Upper lobe of right lung (tissue), 1 donor: ENCODE measurements at regions not wholly inside any gene's neighbourhood (a gene's known extent, or its start where the extent isn't known, plus 50 kb on each side); places are given as distances from the start of the nearest gene placed in this dataset.

Experiments used
- ATAC-seq: fragments of 200-7000 bp; cut with Tn5 transposase; one replicate; pipeline ENCODE4 v1.9.1; 2020; ENCODE audit warnings: mild to moderate bottlenecking, moderate library complexity
- DNase-seq: peaks from one replicate; pipeline ENCODE4 v3.0.0-alpha.2; 2020
- H3K27ac ChIP-seq: fragments of 200-600 bp; one replicate; pipeline ENCODE4 v1.8.0; 2022
- H3K27me3 ChIP-seq: fragments of 200-600 bp; one replicate; pipeline ENCODE4 v1.8.0; 2022; ENCODE audit warnings: mild to moderate bottlenecking
- H3K36me3 ChIP-seq: fragments of 200-600 bp; one replicate; pipeline ENCODE4 v1.8.0; 2022
- H3K4me1 ChIP-seq: fragments of 200-600 bp; one replicate; pipeline ENCODE4 v1.8.0; 2022
- H3K4me3 ChIP-seq: fragments of 200-600 bp; one replicate; pipeline ENCODE4 v1.8.0; 2022; ENCODE audit warnings: mild to moderate bottlenecking
- H3K9me3 ChIP-seq: fragments of 200-600 bp; one replicate; pipeline ENCODE4 v1.8.0; 2022
- intact Hi-C: fragments of 100-400 bp; cut with DNase I; formaldehyde crosslinking; loops from one replicate; pipeline ENCODE4 v1.11.0; 2022
- TF ChIP-seq, protein P1 (sequence below): fragments of 200-600 bp; IDR thresholded peaks from one replicate; pipeline ENCODE4 v1.8.0; 2022; ENCODE audit warnings: antibody characterized with exemption
- donor health status: DM: no; HTN: yes; CAD: no; lungs with severe emphysema.

DNA sequence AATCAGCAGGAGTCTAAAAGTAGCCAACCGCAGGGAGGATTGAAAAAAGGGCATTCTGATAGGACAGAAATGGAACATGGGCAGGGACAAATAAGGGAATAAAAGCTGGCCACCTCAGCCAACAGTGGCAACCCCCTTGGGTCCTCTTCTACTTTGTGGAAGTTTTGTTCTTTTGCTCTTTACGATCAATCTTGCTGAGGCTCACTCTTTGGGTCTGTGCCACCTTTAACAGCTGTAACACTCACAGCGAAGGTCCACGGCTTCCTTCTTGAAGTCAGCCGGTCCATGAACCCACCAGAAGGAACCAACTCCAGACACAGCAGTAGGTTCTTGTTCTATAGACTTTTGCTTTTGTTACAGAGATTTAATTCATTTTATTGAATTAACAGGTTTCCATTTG, 285.4 kb upstream of the CDH20 start:
- H3K9me3 ChIP-seq, result no peaks in the 10 kb centered on the region
- DNase-seq (no peak), ATAC-seq (no peak)
- no peaks in the 10 kb centered on the region for H3K36me3 ChIP-seq
- H3K4me1 ChIP-seq, result no peaks in the 10 kb centered on the region
- intact Hi-C loops, result no loop called here
- H3K27me3 ChIP-seq, result no peaks in the 10 kb centered on the region
- no peak overlapping the region for H3K27ac ChIP-seq
- H3K4me3 ChIP-seq, result no peak overlapping the region
- TF ChIP-seq, protein P1, sequence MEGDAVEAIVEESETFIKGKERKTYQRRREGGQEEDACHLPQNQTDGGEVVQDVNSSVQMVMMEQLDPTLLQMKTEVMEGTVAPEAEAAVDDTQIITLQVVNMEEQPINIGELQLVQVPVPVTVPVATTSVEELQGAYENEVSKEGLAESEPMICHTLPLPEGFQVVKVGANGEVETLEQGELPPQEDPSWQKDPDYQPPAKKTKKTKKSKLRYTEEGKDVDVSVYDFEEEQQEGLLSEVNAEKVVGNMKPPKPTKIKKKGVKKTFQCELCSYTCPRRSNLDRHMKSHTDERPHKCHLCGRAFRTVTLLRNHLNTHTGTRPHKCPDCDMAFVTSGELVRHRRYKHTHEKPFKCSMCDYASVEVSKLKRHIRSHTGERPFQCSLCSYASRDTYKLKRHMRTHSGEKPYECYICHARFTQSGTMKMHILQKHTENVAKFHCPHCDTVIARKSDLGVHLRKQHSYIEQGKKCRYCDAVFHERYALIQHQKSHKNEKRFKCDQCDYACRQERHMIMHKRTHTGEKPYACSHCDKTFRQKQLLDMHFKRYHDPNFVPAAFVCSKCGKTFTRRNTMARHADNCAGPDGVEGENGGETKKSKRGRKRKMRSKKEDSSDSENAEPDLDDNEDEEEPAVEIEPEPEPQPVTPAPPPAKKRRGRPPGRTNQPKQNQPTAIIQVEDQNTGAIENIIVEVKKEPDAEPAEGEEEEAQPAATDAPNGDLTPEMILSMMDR, result no peak

DNA sequence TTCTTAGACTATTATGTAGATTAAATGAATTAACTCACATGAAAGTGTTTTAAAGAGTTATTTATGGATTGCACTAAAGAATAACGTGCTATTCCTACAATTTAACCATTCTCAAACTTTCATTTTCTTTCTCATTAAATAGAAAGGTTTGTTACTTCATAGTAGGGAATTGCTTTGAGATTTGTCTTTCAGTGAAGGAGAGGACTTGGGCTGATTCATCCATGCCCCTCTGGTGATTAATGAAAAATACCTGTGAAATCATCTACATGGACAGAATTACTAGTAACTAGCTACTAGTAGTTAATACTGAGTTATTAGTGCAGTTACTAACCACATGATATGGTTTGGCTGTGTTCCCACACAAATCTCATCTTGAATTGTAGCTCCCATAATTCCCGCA, 275.8 kb upstream of the CDH20 start:
- Histone ChIP-seq H3K9me3 (no peaks in the 10 kb centered on the region), H3K36me3 (no peaks in the 10 kb centered on the region), H3K27me3 (no peaks in the 10 kb centered on the region), H3K4me1 (no peaks in the 10 kb centered on the region), H3K27ac (no peak overlapping the region), H3K4me3 (no peak overlapping the region)
- TF ChIP-seq, protein P1, result no peak
- ATAC-seq (no peak), DNase-seq (no peak)
- intact Hi-C loops, result no loop called here

GRCh38 chr18:61062258-61062657, 271.0 kb upstream of the CDH20 start:
- Histone ChIP-seq H3K4me1 (no peaks in the 10 kb centered on the region), H3K27me3 (no peaks in the 10 kb centered on the region), H3K36me3 (no peaks in the 10 kb centered on the region), H3K27ac (no peak overlapping the region), H3K9me3 (no peaks in the 10 kb centered on the region), H3K4me3 (no peak overlapping the region)
- TF ChIP-seq, protein P1, result no peak
- DNase-seq, result no peak
- intact Hi-C loops, result no loop called here
- no peak for ATAC-seq

DNA sequence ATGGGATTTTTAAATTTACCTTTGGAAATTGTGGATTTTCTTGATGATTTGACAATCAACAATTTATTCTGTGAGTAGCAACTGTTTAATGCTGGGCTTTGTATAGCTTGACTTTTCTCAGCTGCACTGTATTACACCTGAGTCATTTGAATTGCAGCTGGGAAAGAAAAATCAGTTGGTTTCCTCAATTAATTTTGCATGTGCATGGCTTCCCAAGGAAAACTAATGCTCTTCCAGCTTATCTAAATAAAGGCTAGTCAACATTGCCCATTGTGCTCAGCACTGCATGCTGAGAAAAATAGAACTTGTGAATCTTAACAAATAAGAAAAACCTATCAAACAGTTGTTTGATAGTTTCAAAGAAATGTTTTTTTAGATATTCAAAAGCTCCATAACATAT, 268.3 kb upstream of the CDH20 start:
- no peak overlapping the region for H3K4me3 ChIP-seq
- H3K4me1 ChIP-seq, result no peaks in the 10 kb centered on the region
- H3K27me3 ChIP-seq, result no peaks in the 10 kb centered on the region
- ATAC-seq, result no peak
- no peak for DNase-seq
- intact Hi-C loops, result no loop called here
- no peaks in the 10 kb centered on the region for H3K36me3 ChIP-seq
- H3K27ac ChIP-seq, result no peak overlapping the region
- H3K9me3 ChIP-seq, result no peaks in the 10 kb centered on the region
- TF ChIP-seq, protein P1, result no peak

GRCh38 chr18:61076986-61077385, 256.2 kb upstream of the CDH20 start:
- intact Hi-C loops, result no loop called here
- Histone ChIP-seq H3K9me3 (no peaks in the 10 kb centered on the region), H3K27me3 (no peaks in the 10 kb centered on the region), H3K36me3 (no peaks in the 10 kb centered on the region), H3K4me1 (no peaks in the 10 kb centered on the region), H3K27ac (no peak overlapping the region), H3K4me3 (no peak overlapping the region)
- DNase-seq (no peak), ATAC-seq (no peak)
- TF ChIP-seq, protein P1, result no peak

- H3K36me3 ChIP-seq, result no peaks in the 10 kb centered on the region
- H3K27ac ChIP-seq, result no peak overlapping the region
- ATAC-seq (no peak), DNase-seq (no peak)
- H3K4me1 ChIP-seq, result no peaks in the 10 kb centered on the region
- intact Hi-C loops, result no loop called here
- H3K9me3 ChIP-seq, result no peaks in the 10 kb centered on the region
- no peaks in the 10 kb centered on the region for H3K27me3 ChIP-seq
- no peak overlapping the region for H3K4me3 ChIP-seq
- TF ChIP-seq, protein P1, result no peak
These were observed 253.5 kb upstream of the CDH20 start for GRCh38 chr18:61079714-61080113.
